HepG2 (cell line): ENCODE measurements at regions not wholly inside any gene's neighbourhood (a gene's known extent, or its start where the extent isn't known, plus 50 kb on each side); places are given as distances from the start of the nearest gene placed in this dataset.

Experiments used
- ARID5B ChIP-seq: IDR thresholded peaks from 2 replicates; pipeline ENCODE4 v1.4.0; 2020; ENCODE audit warnings: mild to moderate bottlenecking, missing genetic modification reagents
- BATF2 ChIP-seq: sonication (generic); formaldehyde crosslinking; IDR thresholded peaks from 2 replicates; pipeline ENCODE4 v1.8.0; 2022; ENCODE audit warnings: mild to moderate bottlenecking, missing genetic modification reagents, moderate library complexity
- CENPX ChIP-seq: sonication (generic); formaldehyde crosslinking; IDR thresholded peaks from 2 replicates; pipeline ENCODE4 v1.9.0; 2021; ENCODE audit warnings: mild to moderate bottlenecking, missing genetic modification reagents, moderate library complexity
- FOXP4 ChIP-seq: sonication (generic); formaldehyde crosslinking; IDR thresholded peaks from 2 replicates; pipeline ENCODE4 v1.4.0; 2020; ENCODE audit warnings: missing genetic modification reagents
- KLF11 ChIP-seq: IDR thresholded peaks from 2 replicates; pipeline ENCODE4 v1.6.1; 2016; ENCODE audit warnings: missing compliant biosample characterization
- NFRKB ChIP-seq: fragments of 450-650 bp; IDR thresholded peaks from 2 replicates; pipeline ENCODE4 v1.6.1; 2017
- SP140L ChIP-seq: sonication (generic); formaldehyde crosslinking; IDR thresholded peaks from 2 replicates; pipeline ENCODE4 v1.4.0; 2020; ENCODE audit warnings: missing genetic modification reagents, borderline replicate concordance
- TFE3 ChIP-seq: IDR thresholded peaks from 2 replicates; pipeline ENCODE4 v1.6.1; 2016
- ZBTB20 ChIP-seq: sonication (generic); formaldehyde crosslinking; IDR thresholded peaks from 2 replicates; pipeline ENCODE4 v1.8.1; 2023; ENCODE audit warnings: missing genetic modification reagents, low read depth, mild to moderate bottlenecking, borderline replicate concordance
- ZFAT ChIP-seq: sonication (generic); formaldehyde crosslinking; conservative IDR thresholded peaks from 2 replicates; pipeline ENCODE4 v1.8.1; 2023; ENCODE audit warnings: missing genetic modification reagents, inconsistent platforms
- ZNF232 ChIP-seq: sonication (generic); formaldehyde crosslinking; IDR thresholded peaks from 2 replicates; pipeline ENCODE4 v1.4.0; 2020; ENCODE audit warnings: missing genetic modification reagents, borderline replicate concordance
- ZNF282 ChIP-seq: fragments of 450-650 bp; IDR thresholded peaks from 2 replicates; pipeline ENCODE4 v1.6.1; 2018; ENCODE audit not compliant: partially characterized antibody
- ZNF513 ChIP-seq: sonication (generic); formaldehyde crosslinking; conservative IDR thresholded peaks from 2 replicates; pipeline ENCODE4 v1.5.0; 2020; ENCODE audit warnings: missing genetic modification reagents
- ZNF564 ChIP-seq: sonication (generic); formaldehyde crosslinking; IDR thresholded peaks from 2 replicates; pipeline ENCODE4 v1.8.1; 2023; ENCODE audit warnings: mild to moderate bottlenecking, missing genetic modification reagents
- ZNF674 ChIP-seq: sonication (generic); formaldehyde crosslinking; IDR thresholded peaks from 2 replicates; pipeline ENCODE4 v1.5.0; 2020; ENCODE audit warnings: low read depth, mild to moderate bottlenecking, missing genetic modification reagents
- ZNF740 ChIP-seq: sonication (generic); formaldehyde crosslinking; IDR thresholded peaks from 2 replicates; pipeline ENCODE4 v1.4.0; 2020; ENCODE audit warnings: missing genetic modification reagents
- ZSCAN22 ChIP-seq: sonication (generic); formaldehyde crosslinking; IDR thresholded peaks from 2 replicates; pipeline ENCODE4 v1.4.0; 2020; ENCODE audit warnings: mild to moderate bottlenecking, missing genetic modification reagents
- ZSCAN30 ChIP-seq: sonication (generic); formaldehyde crosslinking; IDR thresholded peaks from 2 replicates; pipeline ENCODE4 v1.5.0; 2020; ENCODE audit warnings: mild to moderate bottlenecking, missing genetic modification reagents

- TF ChIP-seq ZFAT (CRISPR knock-in tag) = no peak
- TF ChIP-seq ZNF282 = no peak
- TF ChIP-seq ZNF513 (CRISPR knock-in tag) = no peak
- peak; percentile 68; the same call in 1 of the 2 replicates for TF ChIP-seq ZBTB20 (CRISPR knock-in tag)
- peak; percentile 92 for TF ChIP-seq FOXP4 (CRISPR knock-in tag)
- no peak for TF ChIP-seq CENPX (CRISPR knock-in tag)
- no peak for TF ChIP-seq ZSCAN30 (CRISPR knock-in tag)
- TF ChIP-seq ARID5B (CRISPR knock-in tag) = peak; percentile 92
- peak; percentile 49; the same call in 1 of the 2 replicates for TF ChIP-seq ZNF232 (CRISPR knock-in tag)
- peak; percentile 60; the same call in 1 of the 2 replicates for TF ChIP-seq TFE3
- no peak for TF ChIP-seq SP140L (CRISPR knock-in tag)
- no peak for TF ChIP-seq KLF11
- TF ChIP-seq BATF2 = no peak
- TF ChIP-seq ZNF564 (CRISPR knock-in tag) = no peak
- TF ChIP-seq ZNF740 = no peak
- no peak for TF ChIP-seq ZSCAN22 (CRISPR knock-in tag)
- no peak for TF ChIP-seq NFRKB
- no peak for TF ChIP-seq ZNF674 (CRISPR knock-in tag)
Observed at GRCh38 chr7:131076711-131077181, 250.9 kb upstream of the MKLN1 start (continued).
